ENCODE measurements at regions not wholly inside any gene's neighbourhood (a gene's known extent, or its start where the extent isn't known, plus 50 kb on each side); places are given as distances from the start of the nearest gene placed in this dataset.

DNA sequence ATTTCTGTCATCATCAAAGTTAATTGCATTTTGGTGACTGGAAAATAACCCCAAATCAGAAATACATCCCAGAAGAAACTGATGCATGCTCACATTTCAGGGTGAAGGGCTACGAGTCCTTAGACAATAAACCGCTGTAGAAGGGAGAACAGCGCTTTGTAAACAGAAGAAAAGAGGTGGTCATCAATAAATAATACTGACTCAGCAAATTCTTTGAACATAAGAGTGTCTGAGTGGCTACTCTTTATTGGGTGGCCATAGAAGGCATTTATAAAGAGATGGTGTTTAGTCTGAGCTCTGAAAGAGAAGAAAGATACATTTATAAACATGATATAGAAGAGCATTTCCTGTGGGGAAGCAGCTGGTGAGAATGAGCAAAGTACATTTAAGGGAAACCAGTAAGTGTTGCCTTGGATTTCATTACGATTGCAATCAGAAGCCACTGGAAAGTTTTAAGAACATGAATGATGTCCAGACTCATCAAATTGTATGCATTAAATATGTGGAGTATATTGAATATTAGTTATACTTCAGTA lies 246.9 kb upstream of the GIMD1 start:
- no peak for TF ChIP-seq POLR2A (IDR thresholded peaks at IDR 0.05; ENCODE audit: low read length)
- TF ChIP-seq GATA1 (IDR thresholded peaks at IDR 0.05; ENCODE audit: low read depth, low read length): no peak
- DNase-seq: no peak

DNA sequence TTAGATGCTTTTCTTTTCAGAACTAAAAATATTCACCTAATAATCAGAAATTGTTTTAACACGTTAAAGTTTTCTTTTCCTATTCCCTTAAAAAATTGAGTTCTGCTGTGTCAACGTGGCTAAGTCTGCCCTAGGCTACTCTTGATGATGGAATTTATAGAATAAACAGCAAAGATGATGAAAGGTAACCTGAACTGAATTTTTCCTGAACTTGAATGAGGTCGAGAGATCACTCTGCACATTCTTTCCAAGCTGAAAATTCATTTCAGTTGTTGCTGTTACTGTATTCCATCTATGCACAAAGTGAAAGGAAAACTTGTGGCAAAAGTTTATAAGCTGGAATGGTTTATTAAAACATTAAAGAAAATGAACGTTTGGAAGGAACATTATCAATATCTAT lies 245.9 kb upstream of the GIMD1 start:
- DNase-seq: no peak
- TF ChIP-seq GATA1 (IDR thresholded peaks at IDR 0.05; ENCODE audit: low read depth, low read length) (no peak), POLR2A (IDR thresholded peaks at IDR 0.05; ENCODE audit: low read length) (no peak)

DNA sequence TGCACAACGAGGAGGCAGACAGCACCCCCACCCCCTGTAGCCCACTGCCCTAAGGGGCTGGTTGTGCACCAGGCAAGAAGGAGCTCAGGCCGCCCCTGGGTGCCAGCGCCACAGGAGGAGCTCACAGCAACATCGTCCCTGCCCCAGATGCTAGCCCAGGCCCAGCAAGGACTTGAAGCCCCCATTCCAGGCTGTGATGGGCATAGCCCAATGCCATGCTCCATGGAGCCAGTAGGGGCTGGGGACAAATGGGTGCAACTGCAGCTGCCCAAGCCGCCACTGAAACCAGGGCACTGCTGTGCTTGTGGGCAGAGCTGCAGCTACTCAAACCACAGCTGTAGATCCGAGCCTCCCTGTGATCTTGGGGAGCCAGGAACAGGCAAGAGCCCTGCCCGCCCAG lies 241.3 kb upstream of the GIMD1 start:
- DNase-seq: no peak
- TF ChIP-seq GATA1 (IDR thresholded peaks at IDR 0.05; ENCODE audit: low read depth, low read length) (no peak), POLR2A (IDR thresholded peaks at IDR 0.05; ENCODE audit: low read length) (no peak)

GRCh38 chr4:106607558-106607957 lies 239.0 kb upstream of the GIMD1 start:
- DNase-seq: no peak
- TF ChIP-seq GATA1 (IDR thresholded peaks at IDR 0.05; ENCODE audit: low read depth, low read length): no peak
- no peak for TF ChIP-seq POLR2A (IDR thresholded peaks at IDR 0.05; ENCODE audit: low read length)

GRCh38 chr4:106604319-106605051 lies 235.9 kb upstream of the GIMD1 start:
- DNase-seq: no peak
- TF ChIP-seq GATA1 (IDR thresholded peaks at IDR 0.05; ENCODE audit: low read depth, low read length): no peak
- no peak for TF ChIP-seq POLR2A (IDR thresholded peaks at IDR 0.05; ENCODE audit: low read length)

GRCh38 chr4:106603471-106603870 lies 234.9 kb upstream of the GIMD1 start:
- no peak for TF ChIP-seq GATA1 (IDR thresholded peaks at IDR 0.05; ENCODE audit: low read depth, low read length)
- no peak for DNase-seq

GRCh38 chr4:106602711-106603110 lies 234.1 kb upstream of the GIMD1 start:
- TF ChIP-seq POLR2A (IDR thresholded peaks at IDR 0.05; ENCODE audit: low read length): no peak
- no peak for TF ChIP-seq GATA1 (IDR thresholded peaks at IDR 0.05; ENCODE audit: low read depth, low read length)
- DNase-seq: no peak

- DNase-seq: no peak
- TF ChIP-seq GATA1 (IDR thresholded peaks at IDR 0.05; ENCODE audit: low read depth, low read length) (no peak), POLR2A (IDR thresholded peaks at IDR 0.05; ENCODE audit: low read length) (no peak)
These were observed 232.9 kb upstream of the GIMD1 start for GRCh38 chr4:106601519-106601918.

DNA sequence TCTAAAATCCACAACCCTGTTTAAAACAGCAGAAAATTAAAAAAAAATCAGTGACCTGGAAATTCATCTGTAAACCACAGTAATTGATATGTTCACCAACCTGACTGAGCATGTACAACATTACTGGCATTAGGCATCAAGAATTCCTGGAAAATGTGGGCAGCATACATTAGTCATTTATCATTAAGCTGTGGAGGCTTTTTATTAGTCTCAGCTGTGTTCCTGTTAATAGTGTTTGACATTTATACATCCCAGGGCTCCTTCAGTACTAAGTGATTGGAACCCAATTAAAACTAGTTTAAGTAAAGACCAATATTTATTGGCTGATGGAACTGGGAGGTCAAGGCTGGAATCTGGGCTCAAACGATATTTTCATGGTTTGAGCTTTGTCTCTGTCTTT lies 227.3 kb upstream of the GIMD1 start:
- DNase-seq: no peak
- TF ChIP-seq POLR2A (IDR thresholded peaks at IDR 0.05; ENCODE audit: low read length): no peak
- no peak for TF ChIP-seq GATA1 (IDR thresholded peaks at IDR 0.05; ENCODE audit: low read depth, low read length)

DNA sequence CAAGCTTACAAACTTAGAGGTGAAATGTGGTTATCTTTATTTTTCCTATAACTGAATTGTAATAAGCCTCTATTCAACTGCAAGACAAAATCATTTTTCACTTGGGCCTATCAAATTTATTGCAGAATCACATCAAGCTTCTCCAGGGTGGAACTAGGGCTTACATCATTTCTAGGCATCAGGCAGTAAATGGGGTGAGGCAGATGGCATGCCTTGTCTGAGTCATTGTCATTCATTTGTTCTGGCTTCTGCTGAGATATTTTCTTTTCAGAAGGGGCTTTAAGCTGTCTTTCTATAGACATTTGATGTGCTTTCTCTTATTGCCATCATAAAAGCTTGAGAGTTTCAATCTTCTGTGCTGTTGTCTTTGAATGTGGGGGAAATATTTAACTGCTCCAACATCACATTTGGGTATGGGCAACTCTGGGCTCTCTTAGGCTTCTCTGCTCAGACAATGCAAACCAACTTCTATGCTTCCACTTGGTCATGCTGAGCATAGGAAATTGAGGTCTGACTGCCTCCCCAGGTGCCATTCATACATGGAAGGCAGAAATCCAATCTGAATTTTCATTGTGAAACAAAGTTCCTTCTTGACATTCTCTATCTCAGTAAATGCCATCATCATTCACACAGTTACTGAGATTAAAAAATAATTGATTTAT lies 225.8 kb upstream of the GIMD1 start:
- no peak for DNase-seq
- TF ChIP-seq POLR2A (IDR thresholded peaks at IDR 0.05; ENCODE audit: low read length) (no peak), GATA1 (IDR thresholded peaks at IDR 0.05; ENCODE audit: low read depth, low read length) (no peak)

- TF ChIP-seq POLR2A (IDR thresholded peaks at IDR 0.05; ENCODE audit: low read length) (no peak), GATA1 (IDR thresholded peaks at IDR 0.05; ENCODE audit: low read depth, low read length) (no peak)
- no peak for DNase-seq
These were observed 220.3 kb upstream of the GIMD1 start for GRCh38 chr4:106588891-106589290.

DNA sequence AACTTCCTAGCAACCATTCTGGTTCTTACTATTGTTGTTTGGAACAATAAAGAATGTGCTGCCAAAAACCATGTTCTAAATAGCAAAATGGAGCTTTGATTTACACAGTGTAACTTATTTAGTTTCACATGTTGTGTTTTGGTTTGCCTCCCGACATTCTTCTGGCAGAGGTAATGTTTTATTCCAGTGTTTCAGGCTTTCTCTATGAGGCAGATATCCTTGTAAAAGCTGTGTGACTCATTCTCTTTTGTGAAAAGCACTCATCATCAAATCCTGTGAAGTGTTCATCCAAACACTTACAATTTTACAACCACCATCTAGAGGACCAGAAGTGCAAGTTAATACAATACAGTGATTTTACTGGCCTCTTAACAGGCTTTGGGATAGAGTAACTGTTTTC lies 219.0 kb upstream of the GIMD1 start:
- no peak for DNase-seq
- no peak for TF ChIP-seq GATA1 (IDR thresholded peaks at IDR 0.05; ENCODE audit: low read depth, low read length)
- TF ChIP-seq POLR2A (IDR thresholded peaks at IDR 0.05; ENCODE audit: low read length): no peak

- no peak for DNase-seq
- TF ChIP-seq GATA1 (IDR thresholded peaks at IDR 0.05; ENCODE audit: low read depth, low read length) (no peak), POLR2A (IDR thresholded peaks at IDR 0.05; ENCODE audit: low read length) (no peak)
These were observed 217.4 kb upstream of the GIMD1 start for GRCh38 chr4:106585915-106586349.

GRCh38 chr4:106584337-106584989 lies 215.9 kb upstream of the GIMD1 start:
- DNase-seq: no peak

More at GRCh38 chr4:106584337-106584989, 215.9 kb upstream of the GIMD1 start:
- TF ChIP-seq POLR2A (IDR thresholded peaks at IDR 0.05; ENCODE audit: low read length) (no peak), GATA1 (IDR thresholded peaks at IDR 0.05; ENCODE audit: low read depth, low read length) (no peak)
